GM21786 (cell line): ENCODE measurements at regions not wholly inside any gene's neighbourhood (a gene's known extent, or its start where the extent isn't known, plus 50 kb on each side); places are given as distances from the start of the nearest gene placed in this dataset.

Source experiments
- ATAC-seq: cut with Tn5 transposase; IDR thresholded peaks from one replicate; pipeline ENCODE4 v1.9.1; 2021; ENCODE audit not compliant: unreplicated experiment

- ATAC-seq, result no peak
Measured at GRCh38 chr11:95450547-95451123, 219.6 kb upstream of the SESN3 start.

GRCh38 chr11:95445746-95446333 is 214.8 kb upstream of the SESN3 start:
- ATAC-seq, result no peak

- ATAC-seq, result no peak
Measured at GRCh38 chr11:95444309-95445241, 213.6 kb upstream of the SESN3 start.

GRCh38 chr11:95443386-95443785 is 212.4 kb upstream of the SESN3 start:
- peak; percentile 83 for ATAC-seq

- ATAC-seq, result no peak
Measured at GRCh38 chr11:95442531-95443050, 211.6 kb upstream of the SESN3 start.

GRCh38 chr11:95435628-95436353 is 204.8 kb upstream of the SESN3 start:
- ATAC-seq, result no peak

GRCh38 chr11:95435192-95435591 is 204.2 kb upstream of the SESN3 start:
- ATAC-seq, result no peak

- ATAC-seq, result no peak
Measured at GRCh38 chr11:95434489-95435057, 203.6 kb upstream of the SESN3 start.

GRCh38 chr11:95434009-95434408 is 203.0 kb upstream of the SESN3 start:
- no peak for ATAC-seq

GRCh38 chr11:95432714-95433503 is 201.9 kb upstream of the SESN3 start:
- ATAC-seq, result no peak

- ATAC-seq, result no peak
Measured at GRCh38 chr11:95429376-95429907, 198.4 kb upstream of the SESN3 start.

GRCh38 chr11:95426823-95427462 is 195.9 kb upstream of the SESN3 start:
- no peak for ATAC-seq

GRCh38 chr11:95419915-95420314 is 188.9 kb upstream of the SESN3 start:
- ATAC-seq, result no peak

- ATAC-seq, result no peak
Measured at GRCh38 chr11:95418916-95419315, 187.9 kb upstream of the SESN3 start.

- ATAC-seq, result no peak
Measured at GRCh38 chr11:95417832-95418231, 186.8 kb upstream of the SESN3 start.

GRCh38 chr11:95415837-95416304 is 184.9 kb upstream of the SESN3 start:
- ATAC-seq, result no peak

- no peak for ATAC-seq
Measured at GRCh38 chr11:95414217-95414616, 183.2 kb upstream of the SESN3 start.

GRCh38 chr11:95413761-95414160 is 182.8 kb upstream of the SESN3 start:
- no peak for ATAC-seq

- ATAC-seq, result no peak
Measured at GRCh38 chr11:95413021-95413420, 182.0 kb upstream of the SESN3 start.
